ENCODE measurements at regions not wholly inside any gene's neighbourhood (a gene's known extent, or its start where the extent isn't known, plus 50 kb on each side); places are given as distances from the start of the nearest gene placed in this dataset.
A peak's percentile ranks its signal among the peaks of the same experiment; 100 is the strongest.

GRCh38 chr3:59559721-59560435, 510.1 kb upstream of the CFAP20DC start:
- FAIRE-seq (no peak), ATAC-seq (peak; percentile 97 to 99), DNase-seq (ENCODE audit: low read depth in 1 of 2, low spot score in 1 of 2) (peak; percentile 45 to 62)
- Histone ChIP-seq H3K4me3 (no peak overlapping the region), H3K9me3 (no peaks in the 10 kb centered on the region), H3K27ac (peak overlapping the region; percentile 70 to 75), H3K4me2 (peak overlapping the region; percentile 33), H3K4me1 (peaks cover 12% of the 10 kb centered on the region)
- 33% methylated on average over 4 of the region's 4 CpGs for WGBS (ENCODE audit: missing lambda C conversion rate)
- CTCF ChIA-PET: interaction anchor here (1.2 kb wide), 1 partner anchor 16 kb away, joined by 5 read pairs; no protein-coding TSS in a partner anchor
- POLR2A ChIA-PET: no interaction called here
- TF ChIP-seq FOXS1 (CRISPR knock-in tag; IDR thresholded peaks at IDR 0.05) (no peak), POLR2AphosphoS2 (conservative IDR thresholded peaks at IDR 0.05; ENCODE audit: low read length) (no peak), ELK1 (IDR thresholded peaks at IDR 0.05; ENCODE audit: low read depth, low read length) (no peak), EHF (CRISPR knock-in tag; IDR thresholded peaks at IDR 0.05) (no peak), HDAC2 (IDR thresholded peaks at IDR 0.05) (no peak), HES2 (IDR thresholded peaks at IDR 0.05) (0 out of 2 replicates have a peak, but pooled peaks have one; percentile 29), ESRRA (IDR thresholded peaks at IDR 0.05; ENCODE audit: borderline replicate concordance, low read length) (no peak), JUN (IDR thresholded peaks at IDR 0.05) (peak in 1 of 2 experiments; percentile 43; a peak in 1 of 5 replicates), ZSCAN20 (CRISPR knock-in tag; IDR thresholded peaks at IDR 0.05) (no peak), NPAS2 (CRISPR knock-in tag; IDR thresholded peaks at IDR 0.05; ENCODE audit: borderline replicate concordance) (no peak), JUNB (IDR thresholded peaks at IDR 0.05) (peak; percentile 76), PHF8 (IDR thresholded peaks at IDR 0.05; ENCODE audit: borderline replicate concordance, low read depth) (no peak), CEBPB (IDR thresholded peaks at IDR 0.05) (peak; percentile 64 to 75; a peak in 3 of 4 replicates), MAX (IDR thresholded peaks at IDR 0.05) (no peak), GATA3 (IDR thresholded peaks at IDR 0.05; ENCODE audit: borderline replicate concordance) (no peak), TP53 (CRISPR knock-in tag; IDR thresholded peaks at IDR 0.05) (no peak), ZFP36 (IDR thresholded peaks at IDR 0.05; ENCODE audit: borderline replicate concordance, partially characterized antibody) (no peak), MYC (IDR thresholded peaks at IDR 0.05; ENCODE audit: borderline replicate concordance, low read length) (no peak), RNF2 (IDR thresholded peaks at IDR 0.05; ENCODE audit: borderline replicate concordance, low read depth) (no peak), FOSL2 (IDR thresholded peaks at IDR 0.05) (peak; percentile 77), FOSL2 (CRISPR knock-in tag; IDR thresholded peaks at IDR 0.05) (peak; percentile 86)

GRCh38 chr3:59558906-59559720, 509.3 kb upstream of the CFAP20DC start:
- peak overlapping the region; percentile 69 to 75 for H3K27ac ChIP-seq
- peak overlapping the region; percentile 33; the same call in 2 of the 3 replicates for H3K4me2 ChIP-seq
- no peak overlapping the region for H3K4me3 ChIP-seq
- TF ChIP-seq HES2 (IDR thresholded peaks at IDR 0.05): no peak
- TF ChIP-seq JUN (IDR thresholded peaks at IDR 0.05): no peak
- no peak for TF ChIP-seq NR3C1 (IDR thresholded peaks at IDR 0.05)
- TF ChIP-seq SMC3 (IDR thresholded peaks at IDR 0.05): no peak
- TF ChIP-seq ZNF302 (CRISPR knock-in tag; IDR thresholded peaks at IDR 0.05): no peak
- TF ChIP-seq POLR2AphosphoS2 (conservative IDR thresholded peaks at IDR 0.05; ENCODE audit: low read length): no peak
- TF ChIP-seq TP53 (CRISPR knock-in tag; IDR thresholded peaks at IDR 0.05): no peak
- TF ChIP-seq TFCP2L1 (CRISPR knock-in tag; IDR thresholded peaks at IDR 0.05): no peak
- no peak for TF ChIP-seq HOXB5 (CRISPR knock-in tag; IDR thresholded peaks at IDR 0.05)
- TF ChIP-seq ATOH8 (CRISPR knock-in tag; IDR thresholded peaks at IDR 0.05; ENCODE audit: low read depth): no peak
- no peak for TF ChIP-seq CHD4 (IDR thresholded peaks at IDR 0.05; ENCODE audit: borderline replicate concordance)
- no peak for TF ChIP-seq E2F6 (IDR thresholded peaks at IDR 0.05; ENCODE audit: borderline replicate concordance, low read depth)
- POLR2A ChIA-PET: no interaction called here
- DNase-seq (ENCODE audit: low read depth in 1 of 2, low spot score in 1 of 2) (no peak), ATAC-seq (no peak), FAIRE-seq (no peak)
- H3K9me3 ChIP-seq: no peaks in the 10 kb centered on the region
- H3K4me1 ChIP-seq: peaks cover 12% of the 10 kb centered on the region
- CTCF ChIA-PET: interaction anchor here (1.2 kb wide), 1 partner anchor 16 kb away, joined by 5 read pairs; no protein-coding TSS in a partner anchor
- WGBS (ENCODE audit: missing lambda C conversion rate): 16% methylated on average over 1 of the region's 1 CpG
